Memory B cell (primary cell): ENCODE measurements at regions not wholly inside any gene's neighbourhood (a gene's known extent, or its start where the extent isn't known, plus 50 kb on each side); places are given as distances from the start of the nearest gene placed in this dataset.

Experiments used
- ATAC-seq: fragments of 150-1000 bp; cut with Tn5 transposase; 2 replicates; pipeline ENCODE4 v1.10.0; 2021; ENCODE audit warnings: low read depth, mild to moderate bottlenecking, moderate library complexity
- DNase-seq, 2 donors: peaks; one replicate each; pipeline ENCODE4 v3.0.0; 2022; ENCODE audit warnings: low spot score in 2 of 2
- H3K27ac Mint-ChIP-seq: one replicate; pipeline ENCODE4 v1.8.0; 2022; ENCODE audit warnings: mild to moderate bottlenecking, moderate library complexity, mixed read lengths
- H3K27me3 Mint-ChIP-seq: one replicate; pipeline ENCODE4 v1.8.0; 2022; ENCODE audit warnings: mixed read lengths
- H3K36me3 Mint-ChIP-seq: one replicate; pipeline ENCODE4 v1.8.0; 2022; ENCODE audit warnings: mild to moderate bottlenecking, mixed read lengths
- H3K4me1 Mint-ChIP-seq: one replicate; pipeline ENCODE4 v1.8.0; 2022; ENCODE audit warnings: mixed read lengths
- H3K4me3 Mint-ChIP-seq: one replicate; pipeline ENCODE4 v1.8.0; 2022; ENCODE audit warnings: mild to moderate bottlenecking, moderate library complexity, mixed read lengths
- H3K9me3 Mint-ChIP-seq: one replicate; pipeline ENCODE4 v1.8.0; 2022; ENCODE audit warnings: mixed read lengths

GRCh38 chr4:67236788-67237187 lies 308.5 kb downstream of the CENPC start:
- Mint-ChIP-seq H3K27ac (no peak overlapping the region), H3K27me3 (no peaks in the 10 kb centered on the region), H3K9me3 (no peaks in the 10 kb centered on the region), H3K4me1 (no peaks in the 10 kb centered on the region), H3K4me3 (no peak overlapping the region), H3K36me3 (no peaks in the 10 kb centered on the region)
- DNase-seq (no peak), ATAC-seq (no peak)

GRCh38 chr4:67236318-67236717 lies 309.0 kb downstream of the CENPC start:
- no peaks in the 10 kb centered on the region for H3K4me1 Mint-ChIP-seq
- H3K9me3 Mint-ChIP-seq: no peaks in the 10 kb centered on the region
- ATAC-seq (no peak), DNase-seq (no peak)
- H3K36me3 Mint-ChIP-seq: no peaks in the 10 kb centered on the region
- no peaks in the 10 kb centered on the region for H3K27me3 Mint-ChIP-seq
- H3K27ac Mint-ChIP-seq: no peak overlapping the region
- no peak overlapping the region for H3K4me3 Mint-ChIP-seq

- Mint-ChIP-seq H3K27me3 (no peaks in the 10 kb centered on the region), H3K36me3 (no peaks in the 10 kb centered on the region), H3K4me1 (no peaks in the 10 kb centered on the region), H3K4me3 (no peak overlapping the region), H3K27ac (no peak overlapping the region), H3K9me3 (no peaks in the 10 kb centered on the region)
- no peak for DNase-seq
- no peak for ATAC-seq
Observed at GRCh38 chr4:67234296-67234695, 311.0 kb downstream of the CENPC start.

GRCh38 chr4:67229148-67229547 lies 316.2 kb downstream of the CENPC start:
- no peaks in the 10 kb centered on the region for H3K27me3 Mint-ChIP-seq
- no peak overlapping the region for H3K4me3 Mint-ChIP-seq
- ATAC-seq (no peak), DNase-seq (no peak)
- no peaks in the 10 kb centered on the region for H3K4me1 Mint-ChIP-seq
- H3K36me3 Mint-ChIP-seq: no peaks in the 10 kb centered on the region
- H3K9me3 Mint-ChIP-seq: peaks cover 4% of the 10 kb centered on the region
- H3K27ac Mint-ChIP-seq: no peak overlapping the region

GRCh38 chr4:67220861-67221260 lies 324.4 kb downstream of the CENPC start:
- ATAC-seq (no peak), DNase-seq (no peak)
- Mint-ChIP-seq H3K27ac (no peak overlapping the region), H3K9me3 (peaks cover 2% of the 10 kb centered on the region), H3K4me1 (no peaks in the 10 kb centered on the region), H3K36me3 (no peaks in the 10 kb centered on the region), H3K27me3 (no peaks in the 10 kb centered on the region), H3K4me3 (no peak overlapping the region)

- Mint-ChIP-seq H3K4me1 (no peaks in the 10 kb centered on the region), H3K36me3 (no peaks in the 10 kb centered on the region), H3K4me3 (no peak overlapping the region), H3K27me3 (no peaks in the 10 kb centered on the region), H3K27ac (no peak overlapping the region), H3K9me3 (peaks cover 2% of the 10 kb centered on the region)
- DNase-seq: no peak
- ATAC-seq: no peak
Observed at GRCh38 chr4:67218883-67219282, 326.4 kb downstream of the CENPC start.

GRCh38 chr4:67207941-67208441 lies 337.3 kb downstream of the CENPC start:
- H3K4me3 Mint-ChIP-seq: no peak overlapping the region
- H3K4me1 Mint-ChIP-seq: no peaks in the 10 kb centered on the region
- peaks cover 1% of the 10 kb centered on the region for H3K27me3 Mint-ChIP-seq
- H3K9me3 Mint-ChIP-seq: no peaks in the 10 kb centered on the region
- DNase-seq: no peak
- H3K36me3 Mint-ChIP-seq: no peaks in the 10 kb centered on the region
- H3K27ac Mint-ChIP-seq: no peak overlapping the region
- ATAC-seq: no peak

- peaks cover 1% of the 10 kb centered on the region for H3K27me3 Mint-ChIP-seq
- H3K36me3 Mint-ChIP-seq: no peaks in the 10 kb centered on the region
- no peak overlapping the region for H3K4me3 Mint-ChIP-seq
- ATAC-seq (no peak), DNase-seq (no peak)
- no peaks in the 10 kb centered on the region for H3K9me3 Mint-ChIP-seq
- H3K27ac Mint-ChIP-seq: no peak overlapping the region
- H3K4me1 Mint-ChIP-seq: no peaks in the 10 kb centered on the region
Observed at GRCh38 chr4:67204441-67204840, 340.9 kb downstream of the CENPC start.

GRCh38 chr4:67201334-67201733 lies 344.0 kb downstream of the CENPC start:
- H3K27me3 Mint-ChIP-seq: peaks cover 1% of the 10 kb centered on the region
- no peaks in the 10 kb centered on the region for H3K4me1 Mint-ChIP-seq
- ATAC-seq (no peak), DNase-seq (no peak)
- H3K27ac Mint-ChIP-seq: no peak overlapping the region
- H3K36me3 Mint-ChIP-seq: no peaks in the 10 kb centered on the region
- H3K9me3 Mint-ChIP-seq: no peaks in the 10 kb centered on the region
- no peak overlapping the region for H3K4me3 Mint-ChIP-seq

- Mint-ChIP-seq H3K36me3 (no peaks in the 10 kb centered on the region), H3K9me3 (no peaks in the 10 kb centered on the region), H3K4me1 (no peaks in the 10 kb centered on the region), H3K4me3 (no peak overlapping the region), H3K27me3 (no peaks in the 10 kb centered on the region), H3K27ac (no peak overlapping the region)
- DNase-seq (no peak), ATAC-seq (no peak)
Observed at GRCh38 chr4:67198727-67199126, 346.6 kb downstream of the CENPC start.

- Mint-ChIP-seq H3K4me1 (no peaks in the 10 kb centered on the region), H3K9me3 (peaks cover 2% of the 10 kb centered on the region), H3K27me3 (no peaks in the 10 kb centered on the region), H3K36me3 (no peaks in the 10 kb centered on the region), H3K4me3 (no peak overlapping the region), H3K27ac (no peak overlapping the region)
- no peak for DNase-seq
- ATAC-seq: no peak
Observed at GRCh38 chr4:67167849-67168248, 377.5 kb downstream of the CENPC start.

GRCh38 chr4:67162690-67163089 lies 382.6 kb downstream of the CENPC start:
- peaks cover 2% of the 10 kb centered on the region for H3K9me3 Mint-ChIP-seq
- H3K27ac Mint-ChIP-seq: no peak overlapping the region
- no peak for ATAC-seq

GRCh38 chr4:67161311-67161710 lies 384.0 kb downstream of the CENPC start:
- Mint-ChIP-seq H3K36me3 (no peaks in the 10 kb centered on the region), H3K4me1 (no peaks in the 10 kb centered on the region), H3K4me3 (no peak overlapping the region), H3K27me3 (no peaks in the 10 kb centered on the region), H3K27ac (no peak overlapping the region), H3K9me3 (peaks cover 2% of the 10 kb centered on the region)
- no peak for DNase-seq
- no peak for ATAC-seq

More at GRCh38 chr4:67162690-67163089, 382.6 kb downstream of the CENPC start:
- Mint-ChIP-seq H3K27me3 (no peaks in the 10 kb centered on the region), H3K36me3 (no peaks in the 10 kb centered on the region), H3K4me3 (no peak overlapping the region), H3K4me1 (no peaks in the 10 kb centered on the region)
- no peak for DNase-seq

- DNase-seq: no peak
- Mint-ChIP-seq H3K4me1 (no peaks in the 10 kb centered on the region), H3K27me3 (no peaks in the 10 kb centered on the region), H3K36me3 (no peaks in the 10 kb centered on the region), H3K4me3 (no peak overlapping the region), H3K27ac (no peak overlapping the region), H3K9me3 (peaks cover 2% of the 10 kb centered on the region)
- no peak for ATAC-seq
Observed at GRCh38 chr4:67160394-67160793, 384.9 kb downstream of the CENPC start.

GRCh38 chr4:67158666-67159065 lies 386.6 kb downstream of the CENPC start:
- Mint-ChIP-seq H3K4me3 (no peak overlapping the region), H3K36me3 (no peaks in the 10 kb centered on the region), H3K27me3 (no peaks in the 10 kb centered on the region), H3K9me3 (no peaks in the 10 kb centered on the region), H3K27ac (no peak overlapping the region), H3K4me1 (no peaks in the 10 kb centered on the region)
- no peak for DNase-seq
- no peak for ATAC-seq
